ENCODE measurements at regions not wholly inside any gene's neighbourhood (a gene's known extent, or its start where the extent isn't known, plus 50 kb on each side); places are given as distances from the start of the nearest gene placed in this dataset.
A peak's percentile ranks its signal among the peaks of the same experiment; 100 is the strongest.

DNA sequence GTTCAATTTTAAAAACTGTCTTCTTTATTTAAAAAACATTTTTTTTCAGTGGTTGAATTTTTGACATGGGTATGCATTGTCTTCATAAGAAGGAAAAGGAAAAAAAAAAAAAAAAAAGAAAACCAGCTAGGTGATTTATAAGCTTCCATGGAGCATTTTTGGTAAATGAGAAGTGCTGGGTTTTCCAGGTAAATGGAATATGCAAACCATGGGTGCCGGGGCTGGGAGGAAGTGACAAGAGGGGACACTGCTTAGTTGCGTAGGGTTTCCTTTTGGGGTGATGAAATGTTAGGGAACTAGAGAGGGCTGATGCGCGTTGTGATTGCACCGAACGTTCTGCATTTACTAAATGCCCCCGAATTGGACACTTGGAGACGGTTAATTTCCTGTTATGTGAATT lies 217.4 kb upstream of the FOXF1 start:
- Histone ChIP-seq H3K9ac (no peak overlapping the region), H3K4me1 (no peaks in the 10 kb centered on the region; a peak in 1 of 20 replicates), H3K4me2 (no peak overlapping the region), H4K20me1 (peaks cover 0 to 46% (median 7%) of the 10 kb centered on the region in 11 experiments; a peak in 9 of 22 replicates), H3K4me3 (no peak overlapping the region), H3K9me3 (replicated peaks in 1 of 11) (no peaks in the 10 kb centered on the region), H3K27ac (no peak overlapping the region), H3K36me3 (no peaks in the 10 kb centered on the region), H3K27me3 (peaks cover 49 to 79% (median 60%) of the 10 kb centered on the region in 11 experiments)
- no peak for TF ChIP-seq Cebpa-rat (IDR thresholded peaks at IDR 0.05)

DNA sequence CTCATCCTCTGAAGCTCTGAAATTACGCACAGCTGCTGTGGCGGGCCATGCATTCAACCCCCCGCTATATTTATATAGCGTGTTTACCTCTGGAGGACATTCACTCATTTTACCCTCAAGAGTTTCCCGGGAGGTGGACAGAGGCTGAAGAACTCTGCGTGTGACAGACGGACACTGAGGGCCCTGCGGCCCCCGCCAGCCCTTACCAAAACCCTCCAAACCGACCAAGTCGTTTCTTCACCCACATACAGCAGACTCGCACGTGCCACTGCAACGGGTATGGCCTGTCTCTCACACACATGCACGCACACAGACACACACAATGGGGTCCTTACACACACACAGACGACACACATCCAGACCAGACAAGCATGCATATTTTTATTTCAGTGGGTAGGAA lies 216.4 kb upstream of the FOXF1 start:
- H3K4me3 ChIP-seq: no peak overlapping the region
- H3K27ac ChIP-seq: no peak overlapping the region
- no peak for TF ChIP-seq Cebpa-rat (IDR thresholded peaks at IDR 0.05)
- H4K20me1 ChIP-seq: peaks cover 0 to 43% (median 2%) of the 10 kb centered on the region in 11 experiments; a peak in 7 of 22 replicates
- H3K4me2 ChIP-seq: no peak overlapping the region
- H3K36me3 ChIP-seq: no peaks in the 10 kb centered on the region
- H3K9me3 ChIP-seq (replicated peaks in 1 of 11): no peaks in the 10 kb centered on the region
- no peak overlapping the region for H3K9ac ChIP-seq
- H3K27me3 ChIP-seq: peaks cover 39 to 77% (median 50%) of the 10 kb centered on the region in 11 experiments
- H3K4me1 ChIP-seq: no peaks in the 10 kb centered on the region; a peak in 1 of 20 replicates

DNA sequence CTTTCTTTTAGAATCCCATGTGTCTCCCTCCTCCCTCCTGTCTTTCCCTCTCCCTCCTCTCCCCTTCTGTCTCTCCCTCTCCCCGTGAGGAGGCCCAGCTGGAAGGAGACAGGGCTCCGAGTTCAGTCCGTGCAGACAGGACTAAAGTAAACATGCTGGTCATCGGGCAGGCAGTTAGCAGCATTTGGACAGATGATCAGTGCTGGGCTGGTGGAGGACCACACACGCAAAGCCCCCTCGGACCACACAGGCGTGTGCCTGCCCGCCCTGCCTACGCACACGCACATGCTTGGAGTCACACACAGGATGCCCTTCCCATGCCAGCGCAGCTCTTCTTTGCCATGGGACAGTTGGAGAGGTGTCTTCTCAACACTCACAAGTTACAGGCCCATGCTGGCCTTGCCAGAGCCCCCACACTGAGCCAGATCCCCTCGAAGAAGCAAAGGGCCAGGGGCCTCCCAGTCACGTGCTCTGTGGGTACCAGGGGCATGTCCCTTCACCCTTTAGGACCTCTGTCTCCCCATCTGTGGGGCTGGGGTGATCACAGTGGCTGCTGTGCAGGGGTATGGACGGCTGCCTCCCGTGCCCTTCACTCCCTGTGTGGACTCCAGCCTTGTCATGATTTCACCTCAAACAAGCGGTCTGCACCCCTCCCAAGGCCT lies 215.7 kb upstream of the FOXF1 start:
- no peak overlapping the region for H3K27ac ChIP-seq
- H3K9me3 ChIP-seq (replicated peaks in 1 of 11): no peaks in the 10 kb centered on the region
- peaks cover 0 to under 1% (median 0%) of the 10 kb centered on the region in 10 experiments; a peak in 1 of 20 replicates for H3K4me1 ChIP-seq
- H3K4me3 ChIP-seq: no peak overlapping the region
- no peak overlapping the region for H3K9ac ChIP-seq
- H4K20me1 ChIP-seq: peaks cover 0 to 37% (median 0%) of the 10 kb centered on the region in 11 experiments; a peak in 4 of 22 replicates
- TF ChIP-seq Cebpa-rat (IDR thresholded peaks at IDR 0.05): no peak
- H3K4me2 ChIP-seq: no peak overlapping the region
- no peaks in the 10 kb centered on the region for H3K36me3 ChIP-seq
- peaks cover 32 to 70% (median 43%) of the 10 kb centered on the region in 11 experiments for H3K27me3 ChIP-seq

DNA sequence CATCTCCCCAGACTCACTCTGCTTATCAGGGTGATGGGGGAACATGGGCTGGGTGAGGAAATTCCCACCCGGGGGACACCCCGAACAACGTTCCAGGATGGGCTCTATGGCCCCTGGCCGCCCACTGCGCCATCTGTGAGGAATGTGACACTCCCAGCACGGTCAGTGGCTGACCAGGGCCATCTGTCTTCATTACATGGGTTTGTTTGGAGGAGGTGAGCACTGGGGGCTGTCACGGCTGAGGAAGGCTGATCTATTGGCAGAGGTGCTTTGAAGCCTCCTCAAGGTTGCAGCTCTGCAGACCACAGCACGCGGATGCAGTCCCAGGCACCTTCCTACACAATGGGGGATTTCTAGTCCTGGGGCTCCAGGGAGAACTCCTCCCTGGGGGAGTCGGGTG lies 214.1 kb upstream of the FOXF1 start:
- peaks cover 16 to 54% (median 27%) of the 10 kb centered on the region in 11 experiments for H3K27me3 ChIP-seq

DNA sequence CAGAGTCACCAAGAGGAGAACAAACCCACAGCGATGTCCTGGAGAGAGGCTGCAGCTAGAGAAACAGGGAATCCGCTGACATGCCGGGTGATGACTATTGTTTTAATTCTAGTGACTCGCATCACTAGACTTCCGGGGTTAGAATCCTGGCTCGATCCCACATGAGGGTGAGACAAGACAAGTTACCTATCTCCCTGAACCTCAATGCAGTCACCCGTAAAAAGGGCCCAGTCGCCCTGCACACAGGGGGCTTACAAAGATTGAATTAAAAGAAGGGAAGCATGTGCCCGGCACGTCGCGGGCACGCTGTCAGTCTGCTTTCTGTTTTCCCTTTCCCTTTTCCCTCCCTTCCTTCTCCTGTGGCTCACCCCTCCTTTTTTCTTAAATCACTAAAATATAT lies 212.9 kb upstream of the FOXF1 start:
- Histone ChIP-seq H3K4me3 (no peak overlapping the region), H3K9ac (no peak overlapping the region), H3K36me3 (no peaks in the 10 kb centered on the region), H3K4me2 (no peak overlapping the region), H4K20me1 (peaks cover 0 to 23% (median 0%) of the 10 kb centered on the region in 11 experiments; a peak in 3 of 22 replicates), H3K27me3 (peaks cover 7 to 42% (median 15%) of the 10 kb centered on the region in 11 experiments; a peak in 15 of 22 replicates), H3K9me3 (replicated peaks in 1 of 11) (no peaks in the 10 kb centered on the region), H3K27ac (no peak overlapping the region), H3K4me1 (peaks cover 15 to 24% (median 19%) of the 10 kb centered on the region in 10 experiments)
- TF ChIP-seq Cebpa-rat (IDR thresholded peaks at IDR 0.05): no peak

More for the DNA sequence above, 214.1 kb upstream of the FOXF1 start:
- H3K27ac ChIP-seq: no peak overlapping the region
- H4K20me1 ChIP-seq: peaks cover 0 to 34% (median 0%) of the 10 kb centered on the region in 11 experiments; a peak in 4 of 22 replicates
- H3K4me1 ChIP-seq: peaks cover 14 to 16% (median 15%) of the 10 kb centered on the region in 10 experiments
- TF ChIP-seq Cebpa-rat (IDR thresholded peaks at IDR 0.05): no peak
- no peak overlapping the region for H3K9ac ChIP-seq
- H3K36me3 ChIP-seq: no peaks in the 10 kb centered on the region
- H3K9me3 ChIP-seq (replicated peaks in 1 of 11): no peaks in the 10 kb centered on the region
- H3K4me3 ChIP-seq: no peak overlapping the region
- H3K4me2 ChIP-seq: no peak overlapping the region

DNA sequence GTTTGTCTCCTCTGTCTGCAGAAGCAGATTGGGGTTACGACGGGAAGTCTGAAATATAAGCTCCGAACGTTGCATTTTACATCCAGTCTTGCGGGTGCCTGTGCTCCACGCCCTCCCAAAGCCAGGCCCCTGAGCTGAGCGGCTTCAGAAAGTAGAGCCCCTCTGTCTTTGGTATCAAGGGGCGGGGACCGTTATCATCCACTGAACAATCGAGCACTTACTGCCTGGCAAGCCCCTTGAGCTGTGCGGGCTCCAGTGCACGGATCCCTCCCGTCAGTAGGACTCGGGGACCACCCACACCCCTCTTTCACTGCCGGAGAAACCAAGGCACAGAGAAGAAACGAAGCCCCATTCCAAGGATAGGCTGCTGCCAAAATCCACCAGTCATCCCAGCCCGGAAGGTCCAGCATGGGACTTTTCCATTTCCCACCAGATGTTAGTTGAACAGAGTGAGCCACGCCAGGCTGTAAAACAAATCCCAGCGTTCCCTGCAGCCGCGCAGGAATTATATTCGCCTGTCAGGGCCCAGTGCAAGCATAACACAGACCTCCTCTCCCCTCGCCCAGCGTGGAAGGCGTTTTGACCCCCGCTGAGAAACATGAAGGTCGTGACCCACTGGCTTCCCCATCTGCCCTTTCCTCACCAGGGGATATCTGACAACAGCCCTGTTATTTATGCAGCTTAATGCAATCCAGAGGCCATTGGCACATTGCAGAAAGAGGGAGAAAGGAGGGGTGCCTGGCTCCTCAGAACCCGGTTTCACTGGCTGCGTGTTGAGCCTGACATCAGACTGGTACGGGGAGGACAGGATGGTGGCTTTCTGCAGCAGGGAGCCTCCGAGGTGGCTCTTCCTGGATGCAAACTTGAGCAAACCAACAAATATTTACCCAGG lies 212.2 kb upstream of the FOXF1 start:
- H4K20me1 ChIP-seq: peaks cover 0 to 19% (median 0%) of the 10 kb centered on the region in 11 experiments; a peak in 3 of 22 replicates
- no peak overlapping the region for H3K4me2 ChIP-seq
- peaks cover 3 to 38% (median 10%) of the 10 kb centered on the region in 11 experiments; a peak in 13 of 22 replicates for H3K27me3 ChIP-seq
- H3K36me3 ChIP-seq: no peaks in the 10 kb centered on the region
- no peak for TF ChIP-seq Cebpa-rat (IDR thresholded peaks at IDR 0.05)
- H3K4me3 ChIP-seq: no peak overlapping the region
- H3K27ac ChIP-seq: no peak overlapping the region
- H3K9me3 ChIP-seq (replicated peaks in 1 of 11): no peaks in the 10 kb centered on the region
- H3K9ac ChIP-seq: no peak overlapping the region
- H3K4me1 ChIP-seq: peaks cover 15 to 24% (median 19%) of the 10 kb centered on the region in 10 experiments

DNA sequence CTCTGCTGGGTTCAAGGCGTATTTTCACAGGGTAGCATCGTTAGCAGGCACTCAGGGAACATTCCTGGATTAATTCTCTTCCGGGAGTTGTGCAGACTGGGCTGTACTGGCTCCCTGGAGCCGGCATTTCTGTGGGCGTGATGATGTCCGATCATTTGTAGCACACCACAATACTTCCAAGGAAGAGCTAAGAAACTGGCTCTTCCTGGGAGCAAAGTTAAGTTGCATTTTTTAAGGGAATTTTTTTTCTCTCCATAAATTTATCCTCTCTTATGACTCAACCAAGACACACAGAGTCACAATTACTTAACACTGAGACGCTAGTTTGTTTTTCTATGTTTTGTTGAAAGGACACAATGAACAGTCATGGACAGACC lies 211.6 kb upstream of the FOXF1 start:
- H3K4me1 ChIP-seq: peaks cover 15 to 24% (median 19%) of the 10 kb centered on the region in 10 experiments
- no peaks in the 10 kb centered on the region for H3K36me3 ChIP-seq
- no peak overlapping the region for H3K9ac ChIP-seq
- H3K27me3 ChIP-seq: peaks cover 0 to 38% (median 9%) of the 10 kb centered on the region in 11 experiments; a peak in 12 of 22 replicates
- H3K4me3 ChIP-seq: no peak overlapping the region
- H3K27ac ChIP-seq: no peak overlapping the region
- TF ChIP-seq Cebpa-rat (IDR thresholded peaks at IDR 0.05): no peak
- H3K4me2 ChIP-seq: no peak overlapping the region
- peaks cover 0 to 19% (median 0%) of the 10 kb centered on the region in 11 experiments; a peak in 3 of 22 replicates for H4K20me1 ChIP-seq
- no peaks in the 10 kb centered on the region for H3K9me3 ChIP-seq (replicated peaks in 1 of 11)

DNA sequence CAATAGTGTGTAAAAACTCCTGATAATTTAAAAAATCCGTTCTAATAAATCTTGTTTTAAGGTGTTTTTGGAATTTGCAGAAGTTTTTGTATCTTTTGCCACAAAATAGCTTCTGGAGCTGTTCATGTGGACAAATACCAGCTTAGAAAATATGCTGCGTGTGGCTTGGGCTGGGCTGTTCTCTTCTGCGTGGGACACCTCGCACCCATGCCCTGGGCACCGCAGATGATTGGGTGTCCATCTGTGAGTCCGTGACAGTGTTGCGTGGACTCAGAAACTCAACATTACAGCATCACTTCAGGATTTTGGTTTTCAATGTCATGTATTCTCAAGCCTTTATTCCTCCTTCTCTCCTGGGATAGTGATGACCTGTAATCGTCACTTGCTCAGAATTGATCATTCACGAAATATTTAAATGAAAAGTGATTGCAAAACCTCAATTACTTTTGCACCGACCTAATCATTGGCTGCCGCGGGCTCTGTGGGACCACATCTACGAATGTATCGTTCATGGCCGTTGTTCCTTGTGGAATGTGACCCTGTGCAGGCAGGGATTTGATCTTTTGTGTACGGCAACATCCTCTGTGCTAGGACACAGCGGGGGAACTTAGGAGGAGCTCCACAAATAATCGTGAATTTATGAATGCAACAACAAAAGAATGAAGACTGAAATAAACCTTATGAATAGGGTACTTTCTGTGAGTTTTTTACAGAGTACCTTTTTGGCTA lies 210.3 kb upstream of the FOXF1 start:
- Histone ChIP-seq H4K20me1 (peaks cover 0 to 13% (median 0%) of the 10 kb centered on the region in 11 experiments; a peak in 3 of 22 replicates), H3K4me2 (peak overlapping the region; percentile 74 to 98 (median 92)), H3K9me3 (replicated peaks in 1 of 11) (no peaks in the 10 kb centered on the region), H3K36me3 (no peaks in the 10 kb centered on the region), H3K9ac (no peak overlapping the region), H3K4me3 (no peak overlapping the region), H3K27me3 (peaks cover 0 to 32% (median 9%) of the 10 kb centered on the region in 11 experiments; a peak in 8 of 22 replicates), H3K4me1 (peaks cover 15 to 24% (median 19%) of the 10 kb centered on the region in 10 experiments), H3K27ac (peak overlapping the region in 4 of 11 experiments; percentile 27 to 83 (median 47); a peak in 5 of 22 replicates)
- no peak for TF ChIP-seq Cebpa-rat (IDR thresholded peaks at IDR 0.05)

Data from BLaER1 treated with 17β-estradiol and CSF1 and Interleukin-3, amounts not matched to agents 10 nM and 100 nM (cell line).